Skeletal muscle satellite cell (primary cell): ENCODE measurements at regions not wholly inside any gene's neighbourhood (a gene's known extent, or its start where the extent isn't known, plus 50 kb on each side); places are given as distances from the start of the nearest gene placed in this dataset.

ENCODE experiments used
- H3K27me3 ChIP-seq: 2 replicates; pipeline ENCODE4 v1.7.0; 2013; ENCODE audit warnings: low read length; ENCODE audit not compliant: control insufficient read depth, insufficient read depth
- H3K36me3 ChIP-seq: 2 replicates; pipeline ENCODE4 v1.7.0; 2013; ENCODE audit warnings: mild to moderate bottlenecking, control low read depth, low read length; ENCODE audit not compliant: insufficient read depth
- H3K4me1 ChIP-seq: 2 replicates; pipeline ENCODE4 v1.7.0; 2013; ENCODE audit warnings: low read length; ENCODE audit not compliant: control insufficient read depth, insufficient read depth
- H3K4me2 ChIP-seq: 2 replicates; pipeline ENCODE4 v1.7.0; 2013; ENCODE audit warnings: mild to moderate bottlenecking, low read length
- H3K4me3 ChIP-seq: 2 replicates; pipeline ENCODE4 v1.7.0; 2013; ENCODE audit warnings: low read length
- H3K9ac ChIP-seq: 2 replicates; pipeline ENCODE4 v1.7.0; 2013; ENCODE audit warnings: mild to moderate bottlenecking, low read depth, low read length, moderate library complexity
- H3K9me3 ChIP-seq: replicated peaks from 2 replicates; pipeline ENCODE4 v1.7.0; 2013; ENCODE audit warnings: mild to moderate bottlenecking, control low read depth, low read length

GRCh38 chr21:43303275-43304178 is 123.4 kb downstream of the SIK1 start:
- H3K27me3 ChIP-seq: no peaks in the 10 kb centered on the region
- no peak overlapping the region for H3K4me3 ChIP-seq
- no peak overlapping the region for H3K9ac ChIP-seq
- no peak overlapping the region for H3K4me2 ChIP-seq
- H3K9me3 ChIP-seq: no peaks in the 10 kb centered on the region
- peaks cover 16% of the 10 kb centered on the region for H3K4me1 ChIP-seq
- H3K36me3 ChIP-seq: no peaks in the 10 kb centered on the region

DNA sequence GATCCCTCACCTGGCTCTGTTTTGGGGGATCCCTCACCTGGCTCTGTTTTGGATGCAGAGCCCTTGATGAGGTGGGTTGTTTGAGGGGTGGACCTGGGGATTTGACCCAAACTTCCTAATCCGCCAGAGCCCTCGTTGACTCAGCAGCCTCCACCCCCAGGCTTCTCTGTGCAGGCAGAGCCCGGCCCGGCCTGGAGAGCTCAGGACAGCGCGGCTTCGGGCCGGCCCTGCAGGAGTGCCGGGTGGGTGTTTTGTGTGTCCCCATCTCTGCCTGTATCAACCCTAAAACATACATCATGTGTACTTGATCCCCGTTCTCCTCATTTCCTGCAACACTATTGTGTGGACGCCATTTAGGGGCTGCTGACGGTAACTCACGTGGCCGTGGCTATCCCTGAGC is 124.2 kb downstream of the SIK1 start:
- Histone ChIP-seq H3K9me3 (no peaks in the 10 kb centered on the region), H3K27me3 (no peaks in the 10 kb centered on the region), H3K4me2 (no peak overlapping the region), H3K36me3 (no peaks in the 10 kb centered on the region), H3K4me1 (peaks cover 15% of the 10 kb centered on the region), H3K9ac (no peak overlapping the region), H3K4me3 (no peak overlapping the region)

DNA sequence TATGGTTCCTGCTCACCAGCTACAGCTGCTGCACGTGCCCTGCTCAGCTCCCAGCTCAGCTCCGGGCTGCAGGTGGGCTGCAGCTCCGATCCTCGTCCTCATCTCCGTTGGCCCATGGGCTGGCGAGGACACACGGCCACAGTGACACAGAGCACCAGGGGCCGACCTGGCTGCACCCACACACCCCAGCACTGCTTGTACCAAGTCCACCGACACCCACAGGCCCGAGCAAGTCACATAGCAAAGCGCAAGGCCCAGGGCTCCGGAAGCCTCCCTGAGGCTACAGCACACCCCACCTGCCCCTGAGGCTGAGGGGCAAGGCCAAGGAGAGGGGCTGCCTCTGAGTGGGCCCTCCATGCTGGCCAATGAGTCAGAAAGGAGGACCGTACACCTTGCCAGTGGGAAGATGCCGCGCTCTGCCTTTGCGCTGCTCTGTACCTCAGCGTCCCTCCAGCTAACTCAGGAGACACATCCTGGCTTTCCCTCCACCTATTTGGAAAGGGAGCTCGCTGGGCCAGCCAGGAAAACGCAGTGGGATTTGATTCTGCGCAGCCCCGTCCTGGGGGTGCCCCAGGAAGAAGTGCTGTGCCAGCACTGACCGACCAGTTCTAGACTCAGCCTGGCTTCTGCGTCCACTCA is 124.8 kb downstream of the SIK1 start:
- Histone ChIP-seq H3K4me3 (no peak overlapping the region), H3K9ac (no peak overlapping the region), H3K4me2 (no peak overlapping the region), H3K9me3 (no peaks in the 10 kb centered on the region), H3K27me3 (no peaks in the 10 kb centered on the region), H3K36me3 (no peaks in the 10 kb centered on the region), H3K4me1 (peaks cover 10% of the 10 kb centered on the region)

GRCh38 chr21:43301409-43302061 is 125.4 kb downstream of the SIK1 start:
- Histone ChIP-seq H3K4me3 (no peak overlapping the region), H3K27me3 (no peaks in the 10 kb centered on the region), H3K36me3 (no peaks in the 10 kb centered on the region), H3K4me1 (peaks cover 3% of the 10 kb centered on the region), H3K9me3 (no peaks in the 10 kb centered on the region), H3K4me2 (no peak overlapping the region), H3K9ac (no peak overlapping the region)

- no peaks in the 10 kb centered on the region for H3K36me3 ChIP-seq
- no peak overlapping the region for H3K4me3 ChIP-seq
- no peak overlapping the region for H3K9ac ChIP-seq
- no peaks in the 10 kb centered on the region for H3K4me1 ChIP-seq
- H3K4me2 ChIP-seq: no peak overlapping the region
- H3K9me3 ChIP-seq: no peaks in the 10 kb centered on the region
- no peaks in the 10 kb centered on the region for H3K27me3 ChIP-seq
Measured at GRCh38 chr21:43300496-43301408, 126.2 kb downstream of the SIK1 start.

GRCh38 chr21:43299441-43300277 is 127.3 kb downstream of the SIK1 start:
- Histone ChIP-seq H3K36me3 (no peaks in the 10 kb centered on the region), H3K9ac (no peak overlapping the region), H3K4me1 (no peaks in the 10 kb centered on the region), H3K4me3 (no peak overlapping the region), H3K27me3 (no peaks in the 10 kb centered on the region), H3K9me3 (no peaks in the 10 kb centered on the region), H3K4me2 (no peak overlapping the region)

GRCh38 chr21:43298546-43299440 is 128.1 kb downstream of the SIK1 start:
- H3K36me3 ChIP-seq: no peaks in the 10 kb centered on the region
- no peaks in the 10 kb centered on the region for H3K27me3 ChIP-seq
- H3K4me1 ChIP-seq: no peaks in the 10 kb centered on the region
- no peak overlapping the region for H3K9ac ChIP-seq
- H3K4me3 ChIP-seq: no peak overlapping the region
- no peak overlapping the region for H3K4me2 ChIP-seq
- no peaks in the 10 kb centered on the region for H3K9me3 ChIP-seq

- no peaks in the 10 kb centered on the region for H3K27me3 ChIP-seq
- no peak overlapping the region for H3K9ac ChIP-seq
- no peak overlapping the region for H3K4me3 ChIP-seq
- no peak overlapping the region for H3K4me2 ChIP-seq
- no peaks in the 10 kb centered on the region for H3K36me3 ChIP-seq
- no peaks in the 10 kb centered on the region for H3K4me1 ChIP-seq
- H3K9me3 ChIP-seq: no peaks in the 10 kb centered on the region
Measured at GRCh38 chr21:43297989-43298388, 128.9 kb downstream of the SIK1 start.

DNA sequence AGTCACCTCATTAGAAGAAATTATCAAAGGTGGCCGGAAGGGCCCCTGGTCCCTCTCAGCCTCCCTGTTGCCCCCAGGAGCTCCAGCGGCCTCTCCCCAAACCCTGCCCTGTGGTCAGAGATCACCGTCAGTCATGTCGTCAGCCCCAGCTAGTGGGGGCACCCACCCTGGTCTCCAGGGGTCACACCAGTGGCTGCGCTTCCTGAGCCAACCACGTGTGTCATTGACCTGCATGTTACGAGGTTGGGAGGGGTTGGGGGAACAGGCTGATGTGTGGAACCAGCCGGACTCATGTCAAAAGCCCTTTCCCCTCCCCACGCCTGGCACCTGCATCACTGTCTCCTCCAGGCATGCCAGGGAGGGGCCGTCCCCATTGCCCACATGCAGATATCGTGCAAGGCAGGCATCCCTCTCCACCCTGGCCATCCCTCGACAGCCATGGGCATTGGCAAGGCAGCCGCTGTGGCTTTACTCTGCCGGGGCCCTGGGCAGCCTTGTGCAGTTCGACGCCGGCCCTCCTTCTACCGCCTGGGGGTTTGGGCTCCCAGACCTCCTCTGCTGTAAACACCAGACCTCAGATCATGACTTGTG is 128.7 kb downstream of the CRYAA start:
- Histone ChIP-seq H3K4me1 (no peaks in the 10 kb centered on the region), H3K4me3 (no peak overlapping the region), H3K27me3 (no peaks in the 10 kb centered on the region), H3K4me2 (no peak overlapping the region), H3K36me3 (no peaks in the 10 kb centered on the region), H3K9ac (no peak overlapping the region), H3K9me3 (no peaks in the 10 kb centered on the region)
